ENCODE measurements at regions not wholly inside any gene's neighbourhood (a gene's known extent, or its start where the extent isn't known, plus 50 kb on each side); places are given as distances from the start of the nearest gene placed in this dataset.

DNA sequence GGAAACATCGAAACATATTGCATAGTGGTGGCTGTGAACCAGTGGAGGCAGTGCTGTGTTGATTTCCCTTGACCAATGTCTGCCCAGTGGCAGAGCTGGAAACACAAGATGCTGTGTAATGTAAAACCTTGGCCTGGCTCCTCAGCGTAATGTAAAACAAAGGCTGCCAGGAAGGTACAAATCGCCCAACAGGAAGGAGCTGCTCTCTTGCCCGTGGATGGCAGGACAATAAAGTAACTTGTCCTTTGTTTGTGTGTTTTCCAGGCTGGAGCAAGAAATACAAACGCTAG lies 143.4 kb downstream of the PALM2AKAP2 start:
- H3F3A ChIP-seq (ENCODE audit: insufficient read depth, low read length): no peaks in the 10 kb centered on the region
- no peak overlapping the region for H3K9ac ChIP-seq (ENCODE audit: low read length)
- H3K4me2 ChIP-seq (ENCODE audit: low read length): no peak overlapping the region
- no peaks in the 10 kb centered on the region for H4K20me1 ChIP-seq (ENCODE audit: insufficient read depth, low read length)
- no peak overlapping the region for H3K4me3 ChIP-seq (ENCODE audit: low read depth, low read length, poor library complexity, severe bottlenecking)
- H3K27me3 ChIP-seq (ENCODE audit: insufficient read depth, low read length): no peaks in the 10 kb centered on the region
- TF ChIP-seq, protein P1, sequence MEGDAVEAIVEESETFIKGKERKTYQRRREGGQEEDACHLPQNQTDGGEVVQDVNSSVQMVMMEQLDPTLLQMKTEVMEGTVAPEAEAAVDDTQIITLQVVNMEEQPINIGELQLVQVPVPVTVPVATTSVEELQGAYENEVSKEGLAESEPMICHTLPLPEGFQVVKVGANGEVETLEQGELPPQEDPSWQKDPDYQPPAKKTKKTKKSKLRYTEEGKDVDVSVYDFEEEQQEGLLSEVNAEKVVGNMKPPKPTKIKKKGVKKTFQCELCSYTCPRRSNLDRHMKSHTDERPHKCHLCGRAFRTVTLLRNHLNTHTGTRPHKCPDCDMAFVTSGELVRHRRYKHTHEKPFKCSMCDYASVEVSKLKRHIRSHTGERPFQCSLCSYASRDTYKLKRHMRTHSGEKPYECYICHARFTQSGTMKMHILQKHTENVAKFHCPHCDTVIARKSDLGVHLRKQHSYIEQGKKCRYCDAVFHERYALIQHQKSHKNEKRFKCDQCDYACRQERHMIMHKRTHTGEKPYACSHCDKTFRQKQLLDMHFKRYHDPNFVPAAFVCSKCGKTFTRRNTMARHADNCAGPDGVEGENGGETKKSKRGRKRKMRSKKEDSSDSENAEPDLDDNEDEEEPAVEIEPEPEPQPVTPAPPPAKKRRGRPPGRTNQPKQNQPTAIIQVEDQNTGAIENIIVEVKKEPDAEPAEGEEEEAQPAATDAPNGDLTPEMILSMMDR (IDR thresholded peaks at IDR 0.05; ENCODE audit: low read length): no peak
- TF ChIP-seq EZH2 (IDR thresholded peaks at IDR 0.05; ENCODE audit: borderline replicate concordance, low read length): no peak
- H3K9me2 ChIP-seq (ENCODE audit: low read depth, low read length): no peaks in the 10 kb centered on the region
- peaks cover 60% of the 10 kb centered on the region for H3K4me1 ChIP-seq (ENCODE audit: insufficient read depth, low read length, severe bottlenecking)
- H3K79me2 ChIP-seq (ENCODE audit: insufficient read depth, low read length): no peaks in the 10 kb centered on the region
- H2AFZ ChIP-seq (ENCODE audit: low read length): no peak overlapping the region
- no peaks in the 10 kb centered on the region for H3K9me3 ChIP-seq (ENCODE audit: low read length)
- H3K36me3 ChIP-seq (ENCODE audit: insufficient read depth, low read length): no peaks in the 10 kb centered on the region
- H3K27ac ChIP-seq (ENCODE audit: low read depth, low read length, poor library complexity, severe bottlenecking): peak overlapping the region; percentile 21

DNA sequence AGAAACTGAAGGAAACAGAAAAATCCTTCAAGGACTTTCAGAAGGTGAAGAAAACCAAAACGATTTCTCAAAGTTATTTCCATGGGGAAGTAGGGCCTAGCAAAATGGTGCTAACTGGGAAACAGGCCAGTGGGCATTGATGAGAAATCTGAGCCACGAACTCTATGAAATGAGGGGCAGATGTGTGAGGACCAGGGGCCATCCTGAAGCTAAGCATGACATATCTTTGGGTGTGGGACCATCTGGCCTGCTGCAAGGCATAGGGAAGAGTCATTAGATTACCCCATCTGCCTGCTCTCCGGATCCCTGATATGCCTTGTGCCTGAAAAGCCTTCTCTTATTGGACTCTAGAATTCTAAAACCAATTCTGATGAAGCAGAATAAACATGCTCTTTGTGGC lies 143.8 kb downstream of the PALM2AKAP2 start:
- Histone ChIP-seq H3F3A (ENCODE audit: insufficient read depth, low read length) (no peaks in the 10 kb centered on the region), H3K4me2 (ENCODE audit: low read length) (no peak overlapping the region), H3K27ac (ENCODE audit: low read depth, low read length, poor library complexity, severe bottlenecking) (no peak overlapping the region), H3K36me3 (ENCODE audit: insufficient read depth, low read length) (no peaks in the 10 kb centered on the region), H2AFZ (ENCODE audit: low read length) (no peak overlapping the region), H3K4me3 (ENCODE audit: low read depth, low read length, poor library complexity, severe bottlenecking) (no peak overlapping the region), H3K9me3 (ENCODE audit: low read length) (no peaks in the 10 kb centered on the region), H3K9me2 (ENCODE audit: low read depth, low read length) (no peaks in the 10 kb centered on the region), H3K4me1 (ENCODE audit: insufficient read depth, low read length, severe bottlenecking) (peaks cover 56% of the 10 kb centered on the region), H4K20me1 (ENCODE audit: insufficient read depth, low read length) (no peaks in the 10 kb centered on the region), H3K79me2 (ENCODE audit: insufficient read depth, low read length) (no peaks in the 10 kb centered on the region), H3K9ac (ENCODE audit: low read length) (no peak overlapping the region), H3K27me3 (ENCODE audit: insufficient read depth, low read length) (no peaks in the 10 kb centered on the region)
- TF ChIP-seq EZH2 (IDR thresholded peaks at IDR 0.05; ENCODE audit: borderline replicate concordance, low read length): no peak

DNA sequence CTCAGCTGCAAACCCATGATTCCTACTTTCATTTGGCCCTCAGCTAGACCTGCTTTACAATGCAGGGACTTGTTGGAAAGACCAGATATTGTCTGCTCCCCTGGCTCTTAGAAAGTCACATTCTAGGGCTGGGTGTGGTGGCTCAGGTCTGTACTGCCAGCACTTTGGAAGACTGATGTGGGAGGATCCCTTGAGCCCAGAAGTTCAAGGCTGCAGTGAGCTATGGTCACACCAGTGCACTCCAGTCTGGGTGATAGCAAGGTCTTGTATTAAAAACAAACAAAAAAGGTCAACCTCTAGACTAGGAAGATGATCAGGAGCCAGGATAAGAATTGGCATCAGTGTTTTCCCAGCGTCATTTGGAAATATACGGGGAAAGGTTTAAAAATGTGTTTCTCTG lies 145.8 kb downstream of the PALM2AKAP2 start:
- no peak overlapping the region for H2AFZ ChIP-seq (ENCODE audit: low read length)
- TF ChIP-seq, protein P1 (IDR thresholded peaks at IDR 0.05; ENCODE audit: low read length): no peak
- TF ChIP-seq EZH2 (IDR thresholded peaks at IDR 0.05; ENCODE audit: borderline replicate concordance, low read length): no peak
- peaks cover 38% of the 10 kb centered on the region for H3K4me1 ChIP-seq (ENCODE audit: insufficient read depth, low read length, severe bottlenecking)
- no peak overlapping the region for H3K27ac ChIP-seq (ENCODE audit: low read depth, low read length, poor library complexity, severe bottlenecking)
- no peaks in the 10 kb centered on the region for H3K9me2 ChIP-seq (ENCODE audit: low read depth, low read length)
- no peaks in the 10 kb centered on the region for H3F3A ChIP-seq (ENCODE audit: insufficient read depth, low read length)
- no peak overlapping the region for H3K4me2 ChIP-seq (ENCODE audit: low read length)
- no peaks in the 10 kb centered on the region for H3K9me3 ChIP-seq (ENCODE audit: low read length)
- no peaks in the 10 kb centered on the region for H3K27me3 ChIP-seq (ENCODE audit: insufficient read depth, low read length)
- no peaks in the 10 kb centered on the region for H3K79me2 ChIP-seq (ENCODE audit: insufficient read depth, low read length)
- no peaks in the 10 kb centered on the region for H4K20me1 ChIP-seq (ENCODE audit: insufficient read depth, low read length)
- no peaks in the 10 kb centered on the region for H3K36me3 ChIP-seq (ENCODE audit: insufficient read depth, low read length)
- H3K4me3 ChIP-seq (ENCODE audit: low read depth, low read length, poor library complexity, severe bottlenecking): no peak overlapping the region
- H3K9ac ChIP-seq (ENCODE audit: low read length): no peak overlapping the region

DNA sequence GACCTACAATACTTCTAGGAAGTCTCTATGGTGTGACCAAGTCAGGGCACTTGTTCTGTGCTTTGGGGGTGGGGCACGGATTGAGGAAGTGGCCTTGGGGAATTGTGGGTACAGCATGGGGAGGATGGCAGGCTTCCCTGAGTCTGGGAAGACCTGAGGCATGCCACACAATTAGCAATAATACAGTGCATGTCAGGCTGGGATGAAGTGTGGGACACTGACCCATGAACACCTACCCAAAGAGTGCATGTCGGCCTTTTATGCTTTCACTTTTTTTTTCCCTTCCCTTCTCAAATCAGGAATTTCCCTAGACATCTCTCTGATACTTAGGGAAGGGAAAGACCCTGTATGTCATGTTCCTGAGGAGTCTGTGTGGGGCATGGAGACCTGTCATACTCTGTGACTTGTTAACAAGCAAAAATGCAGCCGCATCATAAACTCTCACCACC lies 146.4 kb downstream of the PALM2AKAP2 start:
- peak overlapping the region; percentile 10; the same call in 1 of the 2 replicates for H3K4me2 ChIP-seq (ENCODE audit: low read length)
- H3K9ac ChIP-seq (ENCODE audit: low read length): no peak overlapping the region
- H4K20me1 ChIP-seq (ENCODE audit: insufficient read depth, low read length): no peaks in the 10 kb centered on the region
- H3K9me3 ChIP-seq (ENCODE audit: low read length): no peaks in the 10 kb centered on the region
- H2AFZ ChIP-seq (ENCODE audit: low read length): no peak overlapping the region
- no peaks in the 10 kb centered on the region for H3K79me2 ChIP-seq (ENCODE audit: insufficient read depth, low read length)
- no peaks in the 10 kb centered on the region for H3K9me2 ChIP-seq (ENCODE audit: low read depth, low read length)
- H3K4me1 ChIP-seq (ENCODE audit: insufficient read depth, low read length, severe bottlenecking): peaks cover 36% of the 10 kb centered on the region
- no peaks in the 10 kb centered on the region for H3K27me3 ChIP-seq (ENCODE audit: insufficient read depth, low read length)
- H3F3A ChIP-seq (ENCODE audit: insufficient read depth, low read length): no peaks in the 10 kb centered on the region
- no peak overlapping the region for H3K27ac ChIP-seq (ENCODE audit: low read depth, low read length, poor library complexity, severe bottlenecking)
- no peaks in the 10 kb centered on the region for H3K36me3 ChIP-seq (ENCODE audit: insufficient read depth, low read length)
- no peak for TF ChIP-seq EZH2 (IDR thresholded peaks at IDR 0.05; ENCODE audit: borderline replicate concordance, low read length)
- TF ChIP-seq, protein P1 (IDR thresholded peaks at IDR 0.05; ENCODE audit: low read length): no peak
- no peak overlapping the region for H3K4me3 ChIP-seq (ENCODE audit: low read depth, low read length, poor library complexity, severe bottlenecking)
